DND-41 (cell line): ENCODE measurements at regions not wholly inside any gene's neighbourhood (a gene's known extent, or its start where the extent isn't known, plus 50 kb on each side); places are given as distances from the start of the nearest gene placed in this dataset.

Experiments
- CTCF ChIP-seq: IDR thresholded peaks from 2 replicates; pipeline ENCODE4 v1.5.1; 2012; ENCODE audit warnings: borderline replicate concordance, low read length, moderate library complexity, mild to moderate bottlenecking; ENCODE audit not compliant: poor library complexity, severe bottlenecking; ENCODE audit errors: extremely low read depth
- EZH2 ChIP-seq: IDR thresholded peaks from 3 replicates; pipeline ENCODE4 v1.6.1; 2012; ENCODE audit warnings: borderline replicate concordance, low read depth, mild to moderate bottlenecking, moderate library complexity, low read length, inconsistent platforms; ENCODE audit not compliant: severe bottlenecking

DNA sequence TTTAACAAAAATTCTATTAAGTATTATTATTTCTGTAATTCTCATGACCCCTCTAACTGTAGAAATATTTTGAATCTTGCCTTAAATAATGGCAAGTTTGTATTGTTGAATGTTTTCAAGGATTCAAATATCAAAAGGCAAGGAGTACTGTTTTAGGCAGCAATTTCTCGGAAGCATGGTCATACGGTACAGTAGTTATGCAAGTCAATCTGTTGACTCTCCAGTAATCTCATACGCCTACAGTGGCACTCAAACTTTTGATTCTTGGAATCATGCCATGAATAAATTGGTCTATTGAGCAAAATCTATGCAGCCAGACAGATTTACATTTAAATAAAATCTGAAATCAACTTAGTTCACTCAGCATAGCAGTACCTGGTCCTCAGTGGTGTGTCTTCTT lies 139.6 kb upstream of the FAM47C start:
- TF ChIP-seq EZH2 (no peak), CTCF (no peak)
